ENCODE measurements at regions not wholly inside any gene's neighbourhood (a gene's known extent, or its start where the extent isn't known, plus 50 kb on each side); places are given as distances from the start of the nearest gene placed in this dataset.

GRCh38 chr12:92650228-92650822 is 52.5 kb upstream of the PLEKHG7 start:
- no peak for DNase-seq (ENCODE audit: low read depth)

GRCh38 chr12:92649511-92650227 is 53.1 kb upstream of the PLEKHG7 start:
- DNase-seq (ENCODE audit: low read depth): no peak

- no peak for DNase-seq (ENCODE audit: low read depth)
Measured at GRCh38 chr12:92648242-92649031, 54.4 kb upstream of the PLEKHG7 start.

- no peak for DNase-seq (ENCODE audit: low read depth)
Measured at GRCh38 chr12:92641291-92641690, 61.5 kb upstream of the PLEKHG7 start.

- DNase-seq (ENCODE audit: low read depth): no peak
Measured at GRCh38 chr12:92640691-92641090, 62.1 kb upstream of the PLEKHG7 start.

- DNase-seq (ENCODE audit: low read depth): no peak
Measured at GRCh38 chr12:92639017-92639416, 63.8 kb upstream of the PLEKHG7 start.

GRCh38 chr12:92634730-92635129 is 68.1 kb upstream of the PLEKHG7 start:
- no peak for DNase-seq (ENCODE audit: low read depth)

GRCh38 chr12:92634202-92634601 is 68.6 kb upstream of the PLEKHG7 start:
- DNase-seq (ENCODE audit: low read depth): no peak

GRCh38 chr12:92630968-92631367 is 71.8 kb upstream of the PLEKHG7 start:
- DNase-seq (ENCODE audit: low read depth): no peak

GRCh38 chr12:92629349-92630065 is 73.3 kb upstream of the PLEKHG7 start:
- no peak for DNase-seq (ENCODE audit: low read depth)

- no peak for DNase-seq (ENCODE audit: low read depth)
Measured at GRCh38 chr12:92628476-92628875, 74.3 kb upstream of the PLEKHG7 start.

- DNase-seq (ENCODE audit: low read depth): no peak
Measured at GRCh38 chr12:92627511-92627910, 75.3 kb upstream of the PLEKHG7 start.

GRCh38 chr12:92625639-92626310 is 77.0 kb upstream of the PLEKHG7 start:
- DNase-seq (ENCODE audit: low read depth): no peak

- no peak for DNase-seq (ENCODE audit: low read depth)
Measured at GRCh38 chr12:92624236-92624635, 78.6 kb upstream of the PLEKHG7 start.

- DNase-seq (ENCODE audit: low read depth): no peak
Measured at GRCh38 chr12:92623386-92623785, 79.4 kb upstream of the PLEKHG7 start.

GRCh38 chr12:92621833-92622232 is 81.0 kb upstream of the PLEKHG7 start:
- no peak for DNase-seq (ENCODE audit: low read depth)

GRCh38 chr12:92621312-92621711 is 81.5 kb upstream of the PLEKHG7 start:
- DNase-seq (ENCODE audit: low read depth): no peak

GRCh38 chr12:92619730-92620684 is 82.8 kb upstream of the PLEKHG7 start:
- DNase-seq (ENCODE audit: low read depth): no peak

GRCh38 chr12:92619026-92619425 is 83.8 kb upstream of the PLEKHG7 start:
- no peak for DNase-seq (ENCODE audit: low read depth)

GRCh38 chr12:92615703-92616102 is 87.1 kb upstream of the PLEKHG7 start:
- DNase-seq (ENCODE audit: low read depth): no peak

All from forelimb muscle (tissue), 1 donor.